Prostate gland (tissue), 2 donors: ENCODE measurements at regions not wholly inside any gene's neighbourhood (a gene's known extent, or its start where the extent isn't known, plus 50 kb on each side); places are given as distances from the start of the nearest gene placed in this dataset.

Experiments used
- DNase-seq: peaks from one replicate; pipeline ENCODE4 v3.0.0-alpha.2; 2019; ENCODE audit warnings: low spot score
- H3K27ac ChIP-seq, 2 donors: fragments of 200-600 bp; sonication (generic); 2 replicates each; pipeline ENCODE4 v1.5.1; 2017 to 2019
- H3K27me3 ChIP-seq: fragments of 200-600 bp; sonication (generic); replicated peaks from 2 replicates; pipeline ENCODE4 v1.5.1; 2019; ENCODE audit not compliant: insufficient read depth
- H3K36me3 ChIP-seq, 2 donors: fragments of 200-600 bp; sonication (generic); 1 replicate in 1 of 2; 2 replicates in 1 of 2; pipeline versions ENCODE4 v1.5.1 to v1.8.1; 2017 to 2019
- H3K4me1 ChIP-seq: fragments of 200-600 bp; sonication (generic); replicated peaks from 2 replicates; pipeline ENCODE4 v1.5.1; 2019
- H3K4me3 ChIP-seq, 2 donors: fragments of 200-600 bp; sonication (generic); 2 replicates each; pipeline ENCODE4 v1.5.1; 2017 to 2019
- H3K9me3 ChIP-seq: fragments of 200-600 bp; sonication (generic); 2 replicates; pipeline ENCODE4 v1.5.1; 2017
- POLR2A ChIP-seq: fragments of 450-650 bp; IDR thresholded peaks from one replicate; pipeline ENCODE4 v1.6.1; 2016; ENCODE audit warnings: antibody characterized with exemption, mild to moderate bottlenecking
- POLR2AphosphoS5 ChIP-seq: sonication (generic); formaldehyde crosslinking; IDR thresholded peaks from one replicate; pipeline ENCODE4 v1.6.1; 2017; ENCODE audit warnings: antibody characterized with exemption
- WGBS: methylation state at CpG from one replicate; pipeline ENCODE4 v1.1.5; 2018; 5-methylcytosine and 5-hydroxymethylcytosine counted together
- intact Hi-C: fragments of 100-400 bp; cut with DNase I; formaldehyde crosslinking; loops from one replicate; pipeline ENCODE4 v1.14.2; 2022
- TF ChIP-seq, protein P1 (sequence below), 4 experiments: fragments of 200-600 bp in 2 of 4; fragments of 450-650 bp in 2 of 4; sonication (generic) in 2 of 4; IDR thresholded peaks; 1 replicate in 3 of 4; 2 replicates in 1 of 4; pipeline ENCODE4 v1.5.1; 2016 to 2019; ENCODE audit warnings: antibody characterized with exemption in 4 of 4, mild to moderate bottlenecking in 2 of 4, moderate library complexity in 2 of 4

- Histone ChIP-seq H3K4me1 (no peaks in the 10 kb centered on the region), H3K27me3 (no peaks in the 10 kb centered on the region), H3K9me3 (no peaks in the 10 kb centered on the region), H3K4me3 (no peak overlapping the region), H3K36me3 (no peaks in the 10 kb centered on the region), H3K27ac (no peak overlapping the region)
- no peak for DNase-seq
- intact Hi-C loops = no loop called here
- TF ChIP-seq POLR2AphosphoS5 (no peak), POLR2A (no peak)
- TF ChIP-seq, protein P1, sequence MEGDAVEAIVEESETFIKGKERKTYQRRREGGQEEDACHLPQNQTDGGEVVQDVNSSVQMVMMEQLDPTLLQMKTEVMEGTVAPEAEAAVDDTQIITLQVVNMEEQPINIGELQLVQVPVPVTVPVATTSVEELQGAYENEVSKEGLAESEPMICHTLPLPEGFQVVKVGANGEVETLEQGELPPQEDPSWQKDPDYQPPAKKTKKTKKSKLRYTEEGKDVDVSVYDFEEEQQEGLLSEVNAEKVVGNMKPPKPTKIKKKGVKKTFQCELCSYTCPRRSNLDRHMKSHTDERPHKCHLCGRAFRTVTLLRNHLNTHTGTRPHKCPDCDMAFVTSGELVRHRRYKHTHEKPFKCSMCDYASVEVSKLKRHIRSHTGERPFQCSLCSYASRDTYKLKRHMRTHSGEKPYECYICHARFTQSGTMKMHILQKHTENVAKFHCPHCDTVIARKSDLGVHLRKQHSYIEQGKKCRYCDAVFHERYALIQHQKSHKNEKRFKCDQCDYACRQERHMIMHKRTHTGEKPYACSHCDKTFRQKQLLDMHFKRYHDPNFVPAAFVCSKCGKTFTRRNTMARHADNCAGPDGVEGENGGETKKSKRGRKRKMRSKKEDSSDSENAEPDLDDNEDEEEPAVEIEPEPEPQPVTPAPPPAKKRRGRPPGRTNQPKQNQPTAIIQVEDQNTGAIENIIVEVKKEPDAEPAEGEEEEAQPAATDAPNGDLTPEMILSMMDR (IDR thresholded peaks at IDR 0.05) = no peak
- 76% methylated on average over 6 of the region's 6 CpGs for WGBS
Observed at GRCh38 chr11:130801333-130802122, 114.8 kb downstream of the SNX19 start.

- TF ChIP-seq POLR2AphosphoS5 (no peak), POLR2A (no peak)
- TF ChIP-seq, protein P1 (IDR thresholded peaks at IDR 0.05) = no peak
- no peaks in the 10 kb centered on the region for H3K27me3 ChIP-seq
- no peaks in the 10 kb centered on the region for H3K9me3 ChIP-seq
- DNase-seq = no peak
- no peaks in the 10 kb centered on the region for H3K4me1 ChIP-seq
- intact Hi-C loops = no loop called here
- H3K4me3 ChIP-seq = no peak overlapping the region
- no peaks in the 10 kb centered on the region for H3K36me3 ChIP-seq
- 77% methylated on average over 2 of the region's 2 CpGs for WGBS
- no peak overlapping the region for H3K27ac ChIP-seq
Observed at GRCh38 chr11:130802567-130802966, 113.7 kb downstream of the SNX19 start.

DNA sequence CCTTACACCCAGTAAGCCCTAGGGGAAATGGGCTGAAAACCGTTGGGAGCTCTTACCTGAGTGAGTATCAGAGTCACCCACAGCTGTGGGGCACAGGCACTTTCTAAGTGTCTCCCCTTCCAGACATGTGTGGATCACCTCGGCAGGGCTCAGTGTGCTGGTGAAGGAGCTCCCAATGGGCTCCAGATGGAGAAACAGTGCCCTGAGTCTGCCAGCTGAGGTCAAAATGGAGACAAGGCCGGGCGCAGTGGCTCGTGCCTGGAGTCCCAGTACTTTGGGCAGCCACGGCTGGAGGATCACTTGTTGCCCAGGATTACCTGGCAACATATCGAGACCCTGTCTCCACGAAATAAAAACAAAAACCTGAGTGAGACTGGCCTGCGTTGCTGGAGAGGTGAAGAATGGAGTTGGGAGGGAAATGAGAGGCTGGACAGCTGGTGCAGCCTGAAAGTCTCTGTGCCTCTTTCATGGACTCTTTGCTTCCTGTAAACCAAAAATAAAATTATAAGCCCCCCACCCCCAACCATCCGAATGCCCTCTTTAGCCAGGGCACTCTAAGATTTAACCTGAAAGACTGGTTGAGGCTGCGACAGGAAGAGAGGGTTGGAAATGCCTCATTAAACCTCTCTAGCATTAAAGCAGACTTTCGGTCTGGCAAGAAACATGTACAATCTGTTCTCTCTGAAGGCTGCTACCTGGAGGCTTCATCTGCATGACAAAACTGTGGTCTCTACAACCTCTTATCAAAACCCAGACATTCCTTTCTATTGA is 111.8 kb downstream of the SNX19 start:
- intact Hi-C loops = no loop called here
- 78% methylated on average over 12 of the region's 12 CpGs for WGBS
- no peak for DNase-seq
- TF ChIP-seq, protein P1 (IDR thresholded peaks at IDR 0.05) = no peak
- TF ChIP-seq POLR2A (no peak), POLR2AphosphoS5 (no peak)
- Histone ChIP-seq H3K9me3 (no peaks in the 10 kb centered on the region), H3K27me3 (no peaks in the 10 kb centered on the region), H3K36me3 (no peaks in the 10 kb centered on the region), H3K27ac (no peak overlapping the region), H3K4me1 (no peaks in the 10 kb centered on the region), H3K4me3 (no peak overlapping the region)

- WGBS = 31% methylated on average over 3 of the region's 3 CpGs
- TF ChIP-seq POLR2AphosphoS5 (no peak), POLR2A (no peak)
- TF ChIP-seq, protein P1 (IDR thresholded peaks at IDR 0.05) = no peak
- H3K27me3 ChIP-seq = no peaks in the 10 kb centered on the region
- H3K36me3 ChIP-seq = no peaks in the 10 kb centered on the region
- no peaks in the 10 kb centered on the region for H3K9me3 ChIP-seq
- no peaks in the 10 kb centered on the region for H3K4me1 ChIP-seq
- H3K27ac ChIP-seq = no peak overlapping the region
- intact Hi-C loops = no loop called here
- H3K4me3 ChIP-seq = no peak overlapping the region
- DNase-seq = no peak
Observed at GRCh38 chr11:130806746-130807145, 109.5 kb downstream of the SNX19 start.
